ENCODE measurements at regions not wholly inside any gene's neighbourhood (a gene's known extent, or its start where the extent isn't known, plus 50 kb on each side); places are given as distances from the start of the nearest gene placed in this dataset.
"Not testable (repeated sequence)": the region's sequence is repeated elsewhere in the genome, so short reads cannot be mapped to it uniquely, and the experiment has no call there.

- not testable (repeated sequence) for DNase-seq (ENCODE audit: low read depth in 2 of 2)
These were observed 2226.0 kb upstream of the DEFB115 start for GRCh38 chr20:29031262-29031982.

GRCh38 chr20:29044239-29044638 is 2213.2 kb upstream of the DEFB115 start:
- not testable (repeated sequence) for DNase-seq (ENCODE audit: low read depth in 2 of 2)

- DNase-seq (ENCODE audit: low read depth in 2 of 2): not testable (repeated sequence)
These were observed 2207.4 kb upstream of the DEFB115 start for GRCh38 chr20:29050008-29050606.

- not testable (repeated sequence) for DNase-seq (ENCODE audit: low read depth in 2 of 2)
These were observed 2199.5 kb upstream of the DEFB115 start for GRCh38 chr20:29057866-29058484.

GRCh38 chr20:29062451-29062850 is 2195.0 kb upstream of the DEFB115 start:
- DNase-seq (ENCODE audit: low read depth in 2 of 2): not testable (repeated sequence)

GRCh38 chr20:29066341-29066740 is 2191.1 kb upstream of the DEFB115 start:
- not testable (repeated sequence) for DNase-seq (ENCODE audit: low read depth in 2 of 2)

GRCh38 chr20:29073640-29074039 is 2183.8 kb upstream of the DEFB115 start:
- not testable (repeated sequence) for DNase-seq (ENCODE audit: low read depth in 2 of 2)

GRCh38 chr20:29079769-29080690 is 2177.4 kb upstream of the DEFB115 start:
- DNase-seq (ENCODE audit: low read depth in 2 of 2): peak; percentile 25 to 26

- DNase-seq (ENCODE audit: low read depth in 2 of 2): not testable (repeated sequence)
These were observed 2175.8 kb upstream of the DEFB115 start for GRCh38 chr20:29081712-29082111.

- no peak for DNase-seq (ENCODE audit: low read depth in 2 of 2)
These were observed 2171.8 kb upstream of the DEFB115 start for GRCh38 chr20:29085625-29086024.

GRCh38 chr20:29086145-29086718 is 2171.2 kb upstream of the DEFB115 start:
- DNase-seq (ENCODE audit: low read depth in 2 of 2): not testable (repeated sequence)

GRCh38 chr20:29086938-29087337 is 2170.5 kb upstream of the DEFB115 start:
- no peak for DNase-seq (ENCODE audit: low read depth in 2 of 2)

- not testable (repeated sequence) for DNase-seq (ENCODE audit: low read depth in 2 of 2)
These were observed 2169.6 kb upstream of the DEFB115 start for GRCh38 chr20:29087887-29088286.

- not testable (repeated sequence) for DNase-seq (ENCODE audit: low read depth in 2 of 2)
These were observed 2169.0 kb upstream of the DEFB115 start for GRCh38 chr20:29088472-29088871.

- not testable (repeated sequence) for DNase-seq (ENCODE audit: low read depth in 2 of 2)
These were observed 2168.1 kb upstream of the DEFB115 start for GRCh38 chr20:29089409-29089808.

GRCh38 chr20:29093958-29094357 is 2163.5 kb upstream of the DEFB115 start:
- DNase-seq (ENCODE audit: low read depth in 2 of 2): not testable (repeated sequence)

GRCh38 chr20:29096695-29097094 is 2160.8 kb upstream of the DEFB115 start:
- DNase-seq (ENCODE audit: low read depth in 2 of 2): not testable (repeated sequence)

GRCh38 chr20:29107884-29108283 is 2149.6 kb upstream of the DEFB115 start:
- not testable (repeated sequence) for DNase-seq (ENCODE audit: low read depth in 2 of 2)

- not testable (repeated sequence) for DNase-seq (ENCODE audit: low read depth in 2 of 2)
These were observed 2148.1 kb upstream of the DEFB115 start for GRCh38 chr20:29109386-29109785.

- not testable (repeated sequence) for DNase-seq (ENCODE audit: low read depth in 2 of 2)
These were observed 2142.4 kb upstream of the DEFB115 start for GRCh38 chr20:29115097-29115496.

GRCh38 chr20:29119141-29119540 is 2138.3 kb upstream of the DEFB115 start:
- no peak for DNase-seq (ENCODE audit: low read depth in 2 of 2)

Data from fibroblast of skin of left quadriceps (primary cell).